DLD1 (cell line): ENCODE measurements at regions not wholly inside any gene's neighbourhood (a gene's known extent, or its start where the extent isn't known, plus 50 kb on each side); places are given as distances from the start of the nearest gene placed in this dataset.

Experiments used
- in situ Hi-C: cut with HindIII; loops from 2 replicates; pipeline ENCODE4 v1.10.0; 2017; ENCODE audit warnings: low sequenced_read_pairs

DNA sequence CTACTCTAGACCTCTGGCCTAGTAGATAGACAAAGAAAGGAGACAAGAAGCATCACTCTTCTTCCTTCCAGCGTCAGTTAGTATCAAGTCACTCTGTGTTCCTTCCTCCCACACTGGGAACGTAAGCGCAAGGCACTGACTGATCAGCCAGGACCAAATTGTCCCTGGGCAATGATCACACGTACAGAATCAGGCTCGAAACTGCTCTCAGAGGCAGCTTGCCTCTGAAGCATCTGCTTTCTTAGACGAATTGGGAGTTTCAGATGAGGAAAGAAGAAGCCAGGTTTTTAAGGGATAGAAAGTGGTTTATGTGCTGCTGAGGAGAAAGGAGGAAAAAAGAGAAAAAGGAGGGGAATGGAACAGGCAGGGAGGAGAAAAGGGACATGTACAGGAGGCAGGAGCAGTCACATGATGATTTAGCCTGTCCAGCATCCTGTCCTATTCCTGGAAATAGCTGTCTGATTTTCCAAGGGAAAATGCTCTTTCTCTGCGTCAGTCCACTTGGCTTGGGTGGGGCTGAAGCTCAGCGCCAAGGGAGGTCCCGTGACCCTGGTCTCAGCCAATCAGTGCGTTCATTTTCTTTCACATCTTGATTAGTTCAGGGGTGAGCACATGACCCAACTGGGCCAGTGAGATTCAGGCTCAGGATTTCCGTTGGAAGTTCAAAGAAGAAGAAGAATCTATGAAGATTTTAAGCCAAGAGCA, 102.0 kb upstream of the PRICKLE2 start:
- in situ Hi-C loops: no loop called here

DNA sequence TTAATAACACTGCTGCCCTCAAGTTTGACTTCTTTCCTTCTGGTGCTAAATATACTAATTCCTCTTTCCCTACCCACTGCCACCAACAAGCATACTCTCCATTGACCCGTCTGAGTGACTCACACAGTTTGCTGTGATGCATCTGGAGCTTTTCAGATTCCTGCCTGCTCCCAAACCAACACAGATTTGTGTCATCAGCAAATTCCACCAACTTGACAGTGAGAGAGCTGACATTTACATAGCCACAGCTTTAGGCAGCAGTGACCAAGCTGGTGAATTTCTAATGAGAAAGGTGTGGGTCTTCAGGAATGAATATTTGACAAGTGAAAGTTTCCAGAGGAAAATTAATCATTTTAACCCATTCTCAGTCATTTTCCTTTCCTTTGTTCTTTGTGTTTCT, 96.5 kb upstream of the PRICKLE2 start:
- in situ Hi-C loops: no loop called here

DNA sequence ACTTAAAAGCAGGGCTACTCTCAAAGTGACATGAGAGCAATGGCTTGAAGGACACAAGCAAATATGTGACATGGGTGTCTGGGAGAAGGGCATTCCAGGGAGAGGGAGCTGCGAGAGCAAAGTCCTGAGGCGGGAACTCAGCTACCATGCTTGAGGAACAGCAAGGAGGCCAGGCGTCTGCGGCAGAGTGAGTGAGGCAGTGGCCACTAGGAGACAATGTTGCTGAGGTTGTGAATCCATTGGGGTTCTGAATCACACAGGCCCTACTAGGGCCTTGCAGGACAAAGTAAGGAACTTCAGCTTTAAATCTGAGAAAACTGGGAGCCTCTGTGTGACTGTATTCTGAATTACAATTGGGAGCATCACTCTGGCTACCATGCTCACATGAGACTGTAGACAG, 94.1 kb upstream of the PRICKLE2 start:
- in situ Hi-C loops: no loop called here

DNA sequence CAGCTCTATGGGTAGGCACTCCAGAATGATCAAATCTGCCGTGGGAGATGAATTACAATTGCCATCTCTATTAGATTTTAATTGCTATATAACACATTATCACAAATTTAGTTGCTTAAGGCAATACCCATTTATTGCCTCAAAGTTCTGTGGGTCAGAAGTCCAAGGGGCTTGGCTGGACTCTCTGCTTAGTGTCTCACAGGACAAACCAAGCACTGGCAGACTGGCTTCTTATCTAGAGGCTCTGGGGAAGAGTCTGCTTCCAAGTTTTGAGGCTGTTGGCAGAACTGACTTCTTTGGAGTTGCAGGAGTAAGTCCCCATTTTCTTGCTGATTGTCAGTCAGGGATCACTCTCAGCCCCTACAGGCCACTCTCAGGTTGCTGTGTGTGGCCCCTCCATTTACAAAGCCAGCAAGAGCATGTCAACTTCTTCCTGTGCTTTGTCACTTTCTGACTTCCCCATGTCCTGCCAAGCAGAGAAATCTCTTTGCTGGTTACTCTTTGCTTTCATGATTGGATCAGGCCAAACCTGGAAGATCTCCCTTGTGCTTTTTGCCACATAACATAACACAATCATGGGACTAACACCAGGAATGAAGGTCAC, 93.5 kb upstream of the PRICKLE2 start:
- in situ Hi-C loops: no loop called here

DNA sequence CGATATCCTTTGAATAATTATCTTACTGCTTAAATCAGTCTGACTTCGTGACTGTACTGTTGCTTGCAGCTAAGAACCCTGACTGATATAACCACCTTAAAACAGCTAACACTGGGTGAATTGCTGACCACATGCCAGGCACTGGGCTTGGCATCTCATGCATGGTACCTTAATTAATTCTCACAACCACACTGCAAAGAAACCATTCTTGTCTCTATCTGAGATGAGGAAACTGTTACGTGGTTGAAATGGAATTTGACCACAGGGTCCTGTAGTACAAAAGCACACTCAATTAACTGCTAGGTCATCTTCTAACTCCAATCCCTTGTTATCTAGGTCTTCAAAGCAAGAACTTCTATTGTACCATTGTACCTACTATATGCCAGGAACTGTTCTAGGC, 92.7 kb upstream of the PRICKLE2 start:
- in situ Hi-C loops: no loop called here

DNA sequence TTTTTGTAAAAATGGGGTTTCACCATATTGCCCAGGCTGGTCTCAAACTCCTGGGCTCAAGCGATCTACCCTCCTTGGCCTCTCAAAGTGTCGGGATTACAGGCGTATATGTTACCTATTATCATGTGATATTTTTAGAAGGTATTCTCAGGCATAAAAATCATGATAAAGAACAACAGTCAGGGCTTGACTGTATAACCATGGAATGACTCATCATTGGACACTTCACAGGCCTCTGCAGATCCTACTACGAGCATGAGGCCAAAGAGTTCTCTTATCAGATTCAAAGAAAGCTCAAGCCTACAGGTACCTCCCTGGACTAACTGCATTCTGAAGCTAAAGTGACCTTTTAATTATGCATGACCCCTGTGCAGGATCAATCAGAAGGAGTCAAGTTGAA, 91.7 kb upstream of the PRICKLE2 start:
- in situ Hi-C loops: no loop called here

DNA sequence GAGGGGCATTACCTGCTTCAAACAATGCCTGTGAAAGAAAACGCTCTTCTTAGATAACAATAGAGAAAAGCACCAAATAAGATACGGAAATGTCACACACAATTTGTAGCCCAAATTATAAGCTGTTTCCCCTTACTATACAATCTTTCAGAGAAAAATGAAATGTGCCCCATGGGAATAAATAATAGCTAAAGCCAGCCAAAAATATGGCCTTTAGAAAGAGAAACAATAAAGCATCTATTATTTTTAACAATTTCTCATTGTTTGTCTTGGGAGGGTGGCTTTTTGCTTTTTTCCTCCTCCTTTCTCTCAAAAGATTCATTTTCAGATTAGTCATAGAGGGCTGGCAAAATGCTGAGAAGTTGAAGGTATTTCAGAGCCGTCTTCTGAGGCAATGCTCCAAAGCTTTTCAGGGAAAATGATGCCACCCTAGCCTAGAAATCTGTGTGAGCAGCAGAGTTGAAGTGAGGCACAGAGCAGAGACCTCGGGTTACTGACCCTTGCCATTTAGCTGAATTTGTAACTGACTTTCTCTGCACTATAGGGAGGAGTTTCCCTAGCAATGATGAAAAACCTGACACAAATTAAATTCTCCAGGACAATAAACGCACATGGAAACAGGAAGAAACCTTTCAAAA, 86.3 kb upstream of the PRICKLE2 start:
- in situ Hi-C loops: no loop called here

DNA sequence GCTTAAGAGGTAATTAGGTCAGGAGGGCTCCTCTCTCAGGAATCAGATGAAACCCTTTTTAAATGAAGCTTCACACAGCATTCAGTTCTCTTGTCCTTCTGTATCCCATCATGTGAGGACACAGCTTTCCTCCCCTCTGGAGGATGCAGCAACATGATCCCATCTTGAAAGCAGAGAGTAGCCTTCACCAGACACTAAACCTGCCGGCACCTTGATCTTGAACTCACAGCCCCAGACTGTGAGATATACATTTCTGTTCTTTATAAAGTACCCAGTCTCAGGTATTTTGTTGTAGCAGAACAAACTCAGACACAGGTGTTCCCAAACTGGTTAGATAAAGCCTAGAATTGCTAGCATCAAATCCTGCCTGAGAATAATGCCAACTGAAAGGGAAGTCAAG, 83.7 kb upstream of the PRICKLE2 start:
- in situ Hi-C loops: no loop called here

DNA sequence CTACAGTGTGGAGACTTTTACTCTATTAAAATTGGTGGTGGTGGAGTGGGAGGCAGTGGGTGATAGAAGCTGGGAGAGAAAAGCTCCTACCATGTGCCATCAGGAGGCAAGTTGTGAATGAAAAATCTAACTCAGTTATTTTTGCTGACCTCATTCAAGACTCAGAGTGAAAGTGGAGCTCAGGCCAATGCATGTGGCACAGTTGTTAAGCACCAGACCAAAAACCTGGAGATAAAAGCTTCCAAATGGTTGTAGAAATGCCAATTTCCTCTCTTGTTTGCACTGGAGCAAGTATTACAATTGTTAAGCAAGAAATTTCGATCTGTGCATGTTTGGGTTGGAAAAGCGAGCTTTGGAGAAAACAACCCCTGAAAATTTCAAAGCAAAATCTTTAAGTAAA, 81.5 kb upstream of the PRICKLE2 start:
- in situ Hi-C loops: no loop called here

DNA sequence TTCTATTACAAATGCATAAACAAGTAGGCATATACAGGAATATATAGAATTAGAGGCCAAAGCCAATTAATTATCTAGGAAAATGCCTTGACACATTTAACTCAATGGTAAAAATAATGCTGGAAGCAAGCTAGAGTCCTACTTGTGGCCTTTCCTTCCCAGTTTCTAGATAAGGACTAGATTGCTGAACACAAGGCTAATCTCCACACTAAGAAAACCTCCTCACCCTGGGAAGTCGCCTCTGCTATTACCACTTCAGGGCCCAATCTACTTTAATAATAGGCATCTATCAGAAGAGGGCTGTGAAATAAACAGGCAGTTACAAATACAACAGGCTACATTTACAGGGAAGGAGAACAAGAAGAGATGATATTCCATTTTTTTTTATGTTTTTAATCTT, 80.5 kb upstream of the PRICKLE2 start:
- in situ Hi-C loops: no loop called here

DNA sequence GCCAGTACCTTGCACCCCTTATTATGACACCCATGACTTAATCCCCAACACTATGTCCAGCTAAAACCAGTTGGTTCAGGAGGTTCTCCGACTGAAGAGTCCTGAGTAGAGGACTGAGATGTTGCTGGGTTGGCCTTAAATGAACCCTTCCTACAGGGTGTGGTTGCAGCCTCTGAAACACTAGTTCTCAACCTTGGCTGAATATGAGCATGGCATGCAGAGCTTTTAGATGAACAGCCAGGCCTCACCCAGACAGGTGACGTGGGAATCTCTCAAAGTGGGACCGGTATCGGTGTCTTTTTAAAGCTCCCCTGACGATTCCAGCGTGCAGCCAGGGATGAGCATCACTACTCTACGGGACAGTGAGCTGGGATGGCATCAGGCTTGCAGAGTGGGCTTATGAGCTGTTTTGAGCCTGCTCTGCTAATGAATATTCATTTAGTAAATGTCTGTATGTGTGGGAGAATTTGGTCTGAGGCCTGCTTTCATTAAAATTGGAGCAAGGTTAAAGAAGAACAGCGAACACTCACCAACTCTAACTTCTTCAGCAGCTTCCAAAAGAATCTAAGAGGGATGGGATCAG, 79.7 kb upstream of the PRICKLE2 start:
- in situ Hi-C loops: no loop called here

DNA sequence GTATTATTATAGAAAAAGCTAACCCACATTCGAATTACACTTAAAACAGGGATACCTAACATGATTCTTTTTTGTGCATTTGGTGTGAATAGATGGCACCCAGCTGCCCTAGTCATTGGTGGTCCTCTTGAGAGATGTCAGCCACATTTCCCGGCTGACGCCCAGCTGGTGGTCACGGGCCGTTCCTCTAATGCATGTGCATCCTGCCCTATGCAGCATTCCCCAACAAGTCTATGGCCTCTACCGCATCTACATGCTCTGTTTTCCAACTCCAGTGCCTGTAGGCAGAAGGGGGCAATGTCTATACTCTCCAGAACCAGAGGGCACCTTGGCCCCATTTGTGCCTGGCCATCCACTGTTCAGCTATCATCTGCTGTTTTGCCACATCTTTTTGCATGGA, 78.6 kb upstream of the PRICKLE2 start:
- in situ Hi-C loops: no loop called here

DNA sequence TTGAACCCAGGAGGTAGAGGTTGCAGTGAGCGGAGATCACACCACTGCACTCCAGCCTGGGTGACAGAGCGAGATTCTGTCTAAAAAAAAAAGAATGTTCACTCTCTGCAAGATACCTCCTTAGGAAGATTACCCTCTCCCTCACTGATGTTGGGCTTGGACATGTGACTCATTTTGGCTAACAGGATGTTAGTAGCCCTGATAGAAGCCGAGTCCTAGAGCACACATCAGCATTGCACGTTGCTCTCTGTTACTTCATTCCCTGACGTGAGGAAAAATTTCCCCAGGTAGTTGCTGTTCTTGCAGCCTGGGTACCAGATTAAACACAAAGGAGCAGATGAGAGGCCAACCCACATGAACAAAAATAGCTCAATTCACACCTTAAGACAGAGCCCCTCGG, 78.1 kb upstream of the PRICKLE2 start:
- in situ Hi-C loops: no loop called here

DNA sequence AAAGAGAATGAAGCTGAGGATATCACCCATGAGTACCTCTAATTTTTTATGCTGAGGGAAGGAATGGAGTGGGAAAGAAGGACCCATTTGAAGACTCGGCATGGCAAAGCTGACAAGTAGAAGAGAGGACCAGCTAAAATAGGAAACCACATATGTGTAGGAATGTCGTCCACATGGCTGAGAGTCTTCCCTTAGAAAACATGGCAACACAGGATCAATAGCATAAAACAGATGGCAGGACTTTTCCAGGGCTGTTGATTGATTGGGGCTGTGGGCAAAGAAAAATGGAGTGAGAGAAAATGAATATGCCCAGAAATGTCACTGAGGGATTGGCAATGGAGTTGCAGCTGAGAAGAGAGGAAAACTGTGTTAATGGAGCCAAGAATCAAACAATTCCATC, 76.2 kb upstream of the PRICKLE2 start:
- in situ Hi-C loops: no loop called here

DNA sequence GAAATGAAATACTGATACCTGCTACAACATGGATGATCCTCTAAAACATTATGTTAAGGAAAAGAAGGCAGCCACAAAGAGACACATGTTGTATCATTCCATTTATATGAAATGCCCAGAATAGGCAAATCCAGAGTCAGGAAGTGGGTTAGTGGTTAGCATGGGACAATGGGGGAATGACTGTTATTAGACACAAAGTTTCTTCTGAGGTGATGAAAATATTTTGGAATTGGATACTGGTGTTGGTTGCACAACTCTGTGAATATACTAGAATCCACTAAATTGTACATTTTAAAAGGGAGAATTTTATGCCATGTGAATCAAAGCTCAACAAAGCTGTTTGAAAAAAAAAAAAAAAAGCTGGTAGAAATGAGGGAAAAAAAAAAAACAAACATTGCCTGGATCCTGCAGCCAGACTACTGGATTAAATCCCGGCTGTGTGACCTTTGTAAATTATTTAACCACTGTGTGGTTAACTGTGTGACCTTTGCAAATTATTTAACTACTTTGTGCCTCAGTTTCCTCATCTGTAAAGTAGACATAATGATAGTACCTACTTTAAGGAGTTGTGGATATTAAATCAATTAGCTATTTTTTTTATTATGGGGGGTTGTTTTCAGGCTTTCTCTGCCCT, 75.6 kb upstream of the PRICKLE2 start:
- in situ Hi-C loops: no loop called here

DNA sequence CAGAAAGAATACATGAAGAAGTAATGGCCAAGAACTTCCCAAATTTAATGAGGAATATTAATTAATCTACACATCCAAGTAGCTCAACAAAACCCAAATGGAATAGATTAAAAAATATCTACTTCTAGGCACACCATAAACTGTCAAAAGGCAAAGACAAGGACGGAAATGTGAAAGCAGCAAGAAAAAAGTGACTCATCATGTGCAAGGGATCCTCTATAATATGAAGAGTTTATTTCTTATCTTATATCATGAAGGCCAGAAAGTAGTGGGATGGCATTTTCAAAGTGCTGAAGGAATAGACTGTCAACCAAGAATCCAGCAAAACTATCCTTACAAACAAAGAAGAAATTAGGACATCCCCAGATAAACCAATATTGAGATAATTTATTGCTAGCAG, 73.9 kb upstream of the PRICKLE2 start:
- in situ Hi-C loops: no loop called here

DNA sequence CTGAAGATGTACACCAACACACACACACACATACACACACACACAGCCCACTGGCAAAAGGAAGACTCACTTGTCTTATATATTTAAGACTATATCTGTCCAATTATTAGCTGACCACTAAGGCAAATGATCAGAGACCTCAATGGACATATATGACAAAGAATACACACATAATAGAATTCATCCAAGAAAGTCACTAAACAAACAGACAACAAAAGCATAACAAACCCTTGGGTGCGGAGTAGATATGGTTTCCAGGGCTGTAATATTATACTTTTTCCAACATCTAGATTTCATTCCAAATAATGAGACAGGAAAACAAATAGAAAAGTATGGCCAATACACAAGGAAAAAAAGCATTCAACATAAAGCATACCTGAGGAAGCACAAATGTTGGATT, 72.3 kb upstream of the PRICKLE2 start:
- in situ Hi-C loops: no loop called here

DNA sequence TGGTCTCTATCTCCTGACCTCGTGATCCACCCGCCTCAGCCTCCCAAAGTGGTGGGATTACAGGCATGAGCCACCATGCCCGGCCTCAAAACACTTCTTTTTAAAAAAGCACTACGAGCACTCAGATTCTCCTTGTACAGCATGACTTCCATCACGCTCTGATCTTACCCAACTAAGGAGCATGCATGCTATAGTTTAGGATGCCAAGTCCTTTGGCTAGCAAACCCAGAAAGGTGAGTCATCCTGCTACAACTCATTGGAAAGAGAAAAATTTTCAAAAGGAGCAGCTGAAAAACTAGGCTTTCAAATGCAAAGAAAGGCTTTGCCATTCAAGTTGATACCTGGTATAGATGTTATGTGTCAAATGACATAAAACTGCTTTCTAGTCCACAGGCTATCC, 70.3 kb upstream of the PRICKLE2 start:
- in situ Hi-C loops: no loop called here

DNA sequence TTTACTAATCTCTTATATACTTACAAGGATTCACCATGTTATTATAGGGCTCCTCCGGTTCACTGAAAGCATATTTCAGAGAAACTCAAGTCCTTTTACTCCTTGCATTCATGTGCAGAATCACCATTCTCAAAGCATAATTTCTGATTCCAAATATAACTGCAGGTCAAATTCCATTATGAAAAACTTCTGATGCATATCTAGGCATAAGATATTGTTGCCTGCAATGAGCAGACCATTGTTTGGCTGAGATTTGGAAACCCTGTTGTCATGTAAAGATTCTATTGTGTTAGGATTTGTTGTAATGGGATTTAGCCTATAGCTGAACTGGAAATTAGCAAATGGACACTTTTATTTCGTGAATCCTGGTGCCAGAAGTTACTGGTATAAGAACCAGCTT, 69.5 kb upstream of the PRICKLE2 start:
- in situ Hi-C loops: no loop called here

DNA sequence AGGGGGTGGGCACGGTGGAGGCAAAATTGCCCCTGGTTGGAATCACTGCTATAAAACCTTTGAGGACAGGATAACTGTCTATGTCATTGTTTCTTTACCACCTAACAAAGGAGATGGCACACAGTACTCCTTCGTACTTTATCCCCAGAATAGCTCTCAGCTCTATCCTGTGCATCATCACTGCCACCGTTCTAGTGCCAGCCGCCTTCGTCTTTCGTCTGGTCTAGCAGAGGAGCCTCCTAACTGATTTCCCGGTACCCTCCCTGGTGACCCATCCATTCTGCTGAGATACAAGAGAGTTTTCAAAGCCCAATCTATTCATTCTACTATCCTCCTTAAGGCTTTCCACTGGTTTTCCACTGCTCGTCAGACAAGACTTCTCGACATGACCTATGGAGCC, 67.9 kb upstream of the PRICKLE2 start:
- in situ Hi-C loops: no loop called here

DNA sequence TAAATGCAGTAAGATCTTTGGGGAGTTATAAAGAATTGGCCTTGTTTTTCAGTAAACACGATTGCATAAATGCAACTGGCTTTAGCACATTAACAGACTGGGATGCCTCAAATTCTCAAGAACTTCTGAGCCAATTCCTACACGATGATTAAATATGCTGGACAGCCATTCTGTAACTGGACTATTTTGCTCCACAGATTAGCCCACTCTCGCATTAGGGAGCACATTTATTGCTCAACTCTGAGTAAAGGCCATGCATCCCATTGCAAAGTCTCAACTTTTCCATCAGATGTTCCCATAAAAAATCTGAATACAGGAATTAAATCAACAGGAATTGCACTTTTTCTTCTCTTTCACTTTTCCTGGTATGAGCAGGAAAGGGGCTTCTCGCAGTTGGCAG, 66.7 kb upstream of the PRICKLE2 start:
- in situ Hi-C loops: no loop called here

DNA sequence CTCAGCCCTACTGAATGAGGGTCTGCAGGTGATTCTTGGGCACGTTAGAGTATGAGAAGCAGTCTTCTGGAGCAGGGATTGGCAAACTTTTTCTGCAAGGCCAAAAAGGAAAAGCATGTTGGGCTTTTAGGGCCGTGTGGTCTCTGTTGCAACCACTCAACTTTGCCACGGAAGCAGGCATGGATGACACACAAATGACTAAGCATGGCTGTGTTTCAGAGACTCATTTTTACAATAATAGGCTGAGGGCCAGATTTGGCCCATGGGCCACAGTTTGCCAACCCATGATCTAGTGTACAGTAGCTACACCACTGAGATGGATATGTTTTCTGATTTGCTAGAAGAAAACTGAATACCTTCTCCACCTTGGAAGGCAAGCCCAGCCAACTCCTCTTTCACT, 66.1 kb upstream of the PRICKLE2 start:
- in situ Hi-C loops: no loop called here
